ENCODE measurements at regions not wholly inside any gene's neighbourhood (a gene's known extent, or its start where the extent isn't known, plus 50 kb on each side); places are given as distances from the start of the nearest gene placed in this dataset.

DNA sequence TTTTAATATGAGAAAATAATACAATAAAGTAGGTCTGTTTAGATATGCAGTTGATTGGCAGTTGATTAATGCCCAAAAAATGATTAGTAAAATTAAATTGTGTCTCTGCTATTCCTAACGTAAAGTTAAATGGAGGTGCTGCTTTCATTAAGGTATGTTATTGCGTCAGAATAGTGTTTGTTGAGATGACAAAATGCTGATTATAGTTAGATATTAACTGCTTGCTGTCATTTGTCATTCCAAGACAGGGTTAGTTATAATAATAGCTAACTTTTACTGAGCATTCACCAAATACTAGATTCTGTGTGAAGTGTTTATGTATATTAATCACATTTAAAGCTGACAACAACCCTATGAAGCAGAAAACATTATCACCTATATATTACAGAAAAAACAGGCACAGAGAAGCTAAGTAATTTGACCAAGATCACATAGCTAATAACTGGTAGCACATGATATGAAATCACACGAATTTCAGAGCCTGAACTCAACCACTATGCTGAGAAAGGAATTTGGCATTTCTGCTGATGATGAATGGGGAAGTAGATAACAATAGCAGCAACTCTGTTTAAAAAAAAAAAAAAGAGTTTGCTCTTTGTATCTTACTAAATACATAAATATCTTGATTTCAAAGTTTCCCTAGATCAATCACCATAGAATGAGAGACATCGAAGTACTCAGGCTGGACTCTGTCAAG, 59.7 kb upstream of the WDR44 start:
- TF ChIP-seq, protein P1, sequence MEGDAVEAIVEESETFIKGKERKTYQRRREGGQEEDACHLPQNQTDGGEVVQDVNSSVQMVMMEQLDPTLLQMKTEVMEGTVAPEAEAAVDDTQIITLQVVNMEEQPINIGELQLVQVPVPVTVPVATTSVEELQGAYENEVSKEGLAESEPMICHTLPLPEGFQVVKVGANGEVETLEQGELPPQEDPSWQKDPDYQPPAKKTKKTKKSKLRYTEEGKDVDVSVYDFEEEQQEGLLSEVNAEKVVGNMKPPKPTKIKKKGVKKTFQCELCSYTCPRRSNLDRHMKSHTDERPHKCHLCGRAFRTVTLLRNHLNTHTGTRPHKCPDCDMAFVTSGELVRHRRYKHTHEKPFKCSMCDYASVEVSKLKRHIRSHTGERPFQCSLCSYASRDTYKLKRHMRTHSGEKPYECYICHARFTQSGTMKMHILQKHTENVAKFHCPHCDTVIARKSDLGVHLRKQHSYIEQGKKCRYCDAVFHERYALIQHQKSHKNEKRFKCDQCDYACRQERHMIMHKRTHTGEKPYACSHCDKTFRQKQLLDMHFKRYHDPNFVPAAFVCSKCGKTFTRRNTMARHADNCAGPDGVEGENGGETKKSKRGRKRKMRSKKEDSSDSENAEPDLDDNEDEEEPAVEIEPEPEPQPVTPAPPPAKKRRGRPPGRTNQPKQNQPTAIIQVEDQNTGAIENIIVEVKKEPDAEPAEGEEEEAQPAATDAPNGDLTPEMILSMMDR (IDR thresholded peaks at IDR 0.05), result no peak
- TF ChIP-seq POLR2A (IDR thresholded peaks at IDR 0.05), result no peak

Data from lower leg skin (tissue), 3 donors.